OCI-LY1 (cell line): ENCODE measurements at regions not wholly inside any gene's neighbourhood (a gene's known extent, or its start where the extent isn't known, plus 50 kb on each side); places are given as distances from the start of the nearest gene placed in this dataset.

ENCODE experiments used
- EZH2 ChIP-seq: fragments of 200-600 bp; sonication (generic), shearing (Covaris generic); IDR thresholded peaks from 2 replicates; pipeline ENCODE4 v1.8.0; 2017; ENCODE audit warnings: borderline replicate concordance, mixed run types, mild to moderate bottlenecking, antibody characterized with exemption, low read length, moderate library complexity, mixed read lengths
- TF ChIP-seq, protein P1 (sequence below): fragments of 200-600 bp; sonication (generic), shearing (Covaris generic); IDR thresholded peaks from 2 replicates; pipeline ENCODE4 v1.5.1; 2017; ENCODE audit warnings: mild to moderate bottlenecking, antibody characterized with exemption, low read length, moderate library complexity, mixed read lengths

DNA sequence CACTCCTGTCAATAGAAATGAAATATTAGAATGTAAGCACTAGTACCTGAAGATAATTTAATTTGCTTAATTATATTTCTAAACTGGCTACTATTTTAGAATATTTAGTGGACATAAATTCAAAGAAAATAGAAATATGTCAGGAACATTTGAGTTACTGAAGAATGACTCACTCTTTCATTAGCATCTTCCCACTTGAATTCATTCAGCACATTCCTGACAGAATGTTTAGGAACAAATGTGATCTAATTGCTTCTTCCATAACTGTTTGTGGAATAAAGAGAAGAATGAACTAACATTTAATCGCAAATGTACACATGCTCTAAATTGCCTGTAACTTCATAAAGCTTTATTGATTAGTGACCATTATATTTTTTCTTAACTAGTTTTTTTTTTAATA lies 306.2 kb upstream of the ADAMTSL1 start:
- TF ChIP-seq, protein P1, sequence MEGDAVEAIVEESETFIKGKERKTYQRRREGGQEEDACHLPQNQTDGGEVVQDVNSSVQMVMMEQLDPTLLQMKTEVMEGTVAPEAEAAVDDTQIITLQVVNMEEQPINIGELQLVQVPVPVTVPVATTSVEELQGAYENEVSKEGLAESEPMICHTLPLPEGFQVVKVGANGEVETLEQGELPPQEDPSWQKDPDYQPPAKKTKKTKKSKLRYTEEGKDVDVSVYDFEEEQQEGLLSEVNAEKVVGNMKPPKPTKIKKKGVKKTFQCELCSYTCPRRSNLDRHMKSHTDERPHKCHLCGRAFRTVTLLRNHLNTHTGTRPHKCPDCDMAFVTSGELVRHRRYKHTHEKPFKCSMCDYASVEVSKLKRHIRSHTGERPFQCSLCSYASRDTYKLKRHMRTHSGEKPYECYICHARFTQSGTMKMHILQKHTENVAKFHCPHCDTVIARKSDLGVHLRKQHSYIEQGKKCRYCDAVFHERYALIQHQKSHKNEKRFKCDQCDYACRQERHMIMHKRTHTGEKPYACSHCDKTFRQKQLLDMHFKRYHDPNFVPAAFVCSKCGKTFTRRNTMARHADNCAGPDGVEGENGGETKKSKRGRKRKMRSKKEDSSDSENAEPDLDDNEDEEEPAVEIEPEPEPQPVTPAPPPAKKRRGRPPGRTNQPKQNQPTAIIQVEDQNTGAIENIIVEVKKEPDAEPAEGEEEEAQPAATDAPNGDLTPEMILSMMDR, result no peak
- no peak for TF ChIP-seq EZH2
